Fibroblast of skin of right biceps (primary cell): ENCODE measurements at regions not wholly inside any gene's neighbourhood (a gene's known extent, or its start where the extent isn't known, plus 50 kb on each side); places are given as distances from the start of the nearest gene placed in this dataset.
"Not testable (repeated sequence)": the region's sequence is repeated elsewhere in the genome, so short reads cannot be mapped to it uniquely, and the experiment has no call there.

Experiments
- DNase-seq: peaks from one replicate; pipeline ENCODE4 v3.0.0-alpha.2; 2013

GRCh38 chr1:83505148-83505547, 493.8 kb downstream of the TTLL7 start:
- no peak for DNase-seq

DNA sequence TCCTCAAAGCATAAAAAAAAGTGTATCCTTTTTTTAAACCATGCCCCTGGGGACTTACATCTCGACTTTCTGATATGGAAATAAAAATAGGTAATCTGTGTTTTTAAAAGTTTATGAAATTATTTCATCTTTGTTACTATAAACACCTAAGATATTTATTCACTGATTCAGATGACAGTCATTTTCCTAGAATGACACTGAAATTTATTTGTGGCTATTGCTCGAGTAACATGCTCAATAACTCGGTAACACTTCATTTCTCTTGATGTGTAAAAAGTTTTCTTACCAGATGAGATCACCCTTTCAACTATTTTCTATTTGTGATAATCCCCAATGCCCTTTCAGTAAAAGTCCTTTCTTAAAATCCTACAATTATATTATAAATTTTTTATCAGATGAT, 495.8 kb downstream of the TTLL7 start:
- DNase-seq, result no peak

- DNase-seq, result no peak
Measured at GRCh38 chr1:83500987-83501591, 497.8 kb downstream of the TTLL7 start.

DNA sequence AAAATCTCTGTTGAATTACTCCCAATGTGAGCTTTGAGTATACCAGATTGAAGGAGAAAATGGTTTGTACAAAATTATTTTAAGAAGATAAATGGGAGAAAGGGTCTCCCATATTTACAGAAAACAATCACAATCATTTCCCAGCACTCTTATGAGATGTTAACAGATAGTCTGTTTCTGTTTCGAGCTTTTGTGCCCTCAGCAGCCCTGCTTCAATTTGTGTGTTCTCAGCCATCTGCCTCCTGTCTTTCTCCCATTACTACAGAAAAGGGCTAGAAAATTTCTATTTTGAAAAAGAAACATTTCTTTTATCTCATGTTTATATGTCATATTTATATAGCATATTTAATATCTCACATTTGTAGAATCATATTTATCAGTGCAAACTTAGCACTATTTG, 498.4 kb downstream of the TTLL7 start:
- DNase-seq, result no peak

DNA sequence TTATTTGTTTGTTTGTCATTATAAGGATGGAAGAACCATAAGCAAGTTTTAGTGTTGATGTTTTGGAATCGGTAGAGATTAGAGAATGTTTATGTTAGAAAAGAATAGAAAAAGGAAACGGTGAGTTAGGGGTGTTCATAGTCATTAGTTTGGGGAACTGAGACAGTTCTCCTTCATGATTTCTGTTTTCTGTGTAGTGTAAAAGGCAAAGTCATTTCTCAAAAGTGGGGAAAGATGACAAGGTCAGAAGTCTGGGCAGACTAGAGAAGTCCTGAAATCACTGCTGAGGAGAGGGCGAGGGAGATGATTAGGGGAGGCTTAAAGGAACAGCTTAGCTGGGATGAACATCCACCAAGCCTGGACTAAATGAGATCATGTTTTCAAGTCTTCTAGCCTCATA, 498.9 kb downstream of the TTLL7 start:
- DNase-seq, result no peak

DNA sequence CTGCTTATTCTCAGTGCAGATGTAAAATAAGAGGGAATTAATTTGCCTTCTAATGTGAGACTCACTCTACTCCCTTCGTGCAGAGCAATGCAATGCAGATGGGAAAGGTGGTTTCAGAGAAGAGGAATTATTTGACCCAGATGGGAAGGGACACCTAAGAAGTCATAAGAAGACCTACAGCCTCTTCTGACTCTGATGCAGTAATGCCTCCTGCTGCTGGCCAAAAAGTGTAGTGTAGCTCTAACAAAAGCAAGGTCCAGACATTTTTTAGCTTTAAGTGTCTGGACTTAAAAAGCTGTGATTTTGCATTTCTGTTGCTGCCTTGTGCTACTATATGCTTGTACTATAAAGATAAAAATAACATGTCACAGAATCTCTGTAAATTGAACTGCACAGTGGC, 501.4 kb downstream of the TTLL7 start:
- peak; percentile 34 for DNase-seq

GRCh38 chr1:83495560-83495959, 503.4 kb downstream of the TTLL7 start:
- no peak for DNase-seq

DNA sequence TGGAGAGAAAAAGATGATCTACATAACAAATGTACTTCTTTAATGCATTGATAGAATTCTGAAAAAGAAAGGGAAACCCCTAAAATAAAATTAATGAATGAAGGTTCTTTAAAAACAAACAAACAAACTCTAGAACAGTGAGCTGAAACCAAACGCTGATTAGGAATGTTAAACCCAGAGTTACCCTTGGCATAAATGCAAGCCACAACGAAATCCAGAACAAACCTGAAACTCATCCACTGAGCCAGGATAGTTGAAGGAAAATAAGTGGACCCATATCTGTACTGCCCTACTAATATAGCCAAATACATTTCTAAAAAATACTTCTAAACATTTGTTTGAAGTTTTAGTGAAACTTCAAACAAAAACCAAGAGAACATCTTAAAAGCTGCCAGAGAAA, 505.3 kb downstream of the TTLL7 start:
- DNase-seq, result no peak

- DNase-seq, result no peak
Measured at GRCh38 chr1:83491930-83492329, 507.0 kb downstream of the TTLL7 start.

DNA sequence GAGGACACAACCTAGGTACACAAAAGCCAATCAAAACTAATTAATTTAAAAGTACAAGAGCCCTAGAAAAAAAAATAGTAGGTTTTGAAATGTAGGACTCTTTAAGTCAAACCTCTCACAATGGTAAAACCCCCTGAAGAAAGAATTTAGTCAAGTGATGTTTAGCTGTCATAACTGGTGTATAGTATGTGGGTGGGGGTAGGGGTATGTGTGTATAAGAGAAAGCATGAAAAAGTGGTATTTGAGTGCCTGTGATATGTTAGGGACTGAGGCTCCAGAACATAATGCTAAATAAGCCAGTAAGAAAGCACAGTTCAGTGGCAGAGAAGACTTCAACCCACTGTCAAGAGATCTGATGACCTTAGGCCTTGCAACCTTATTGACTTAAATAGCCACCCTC, 507.9 kb downstream of the TTLL7 start:
- no peak for DNase-seq

- DNase-seq, result not testable (repeated sequence)
Measured at GRCh38 chr1:83488105-83488504, 510.8 kb downstream of the TTLL7 start.

DNA sequence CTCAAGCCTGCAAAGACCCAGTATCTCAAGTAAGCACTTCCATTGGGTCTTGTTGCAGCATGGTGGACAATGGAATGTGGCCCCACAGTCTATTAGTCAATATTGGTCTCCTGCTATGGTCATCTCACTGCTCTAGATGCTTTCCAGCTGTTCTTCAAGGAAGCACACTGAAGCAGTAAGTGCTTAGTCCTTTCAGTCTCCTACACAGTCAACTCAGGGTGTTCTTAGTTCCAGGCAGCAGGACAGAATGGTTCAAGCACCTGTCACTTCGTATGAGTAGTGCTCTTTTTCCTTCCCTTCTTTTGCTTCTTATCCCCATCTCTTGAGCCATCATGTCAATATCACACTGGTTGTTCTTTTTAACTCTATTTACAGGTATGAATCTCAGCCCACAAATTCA, 511.5 kb downstream of the TTLL7 start:
- not testable (repeated sequence) for DNase-seq

- DNase-seq, result not testable (repeated sequence)
Measured at GRCh38 chr1:83485314-83486019, 513.5 kb downstream of the TTLL7 start.

- not testable (repeated sequence) for DNase-seq
Measured at GRCh38 chr1:83481284-83481683, 517.6 kb downstream of the TTLL7 start.

GRCh38 chr1:83479591-83480239, 519.2 kb downstream of the TTLL7 start:
- not testable (repeated sequence) for DNase-seq

GRCh38 chr1:83478127-83478526, 520.8 kb downstream of the TTLL7 start:
- DNase-seq, result not testable (repeated sequence)

GRCh38 chr1:83476518-83476917, 522.4 kb downstream of the TTLL7 start:
- not testable (repeated sequence) for DNase-seq

DNA sequence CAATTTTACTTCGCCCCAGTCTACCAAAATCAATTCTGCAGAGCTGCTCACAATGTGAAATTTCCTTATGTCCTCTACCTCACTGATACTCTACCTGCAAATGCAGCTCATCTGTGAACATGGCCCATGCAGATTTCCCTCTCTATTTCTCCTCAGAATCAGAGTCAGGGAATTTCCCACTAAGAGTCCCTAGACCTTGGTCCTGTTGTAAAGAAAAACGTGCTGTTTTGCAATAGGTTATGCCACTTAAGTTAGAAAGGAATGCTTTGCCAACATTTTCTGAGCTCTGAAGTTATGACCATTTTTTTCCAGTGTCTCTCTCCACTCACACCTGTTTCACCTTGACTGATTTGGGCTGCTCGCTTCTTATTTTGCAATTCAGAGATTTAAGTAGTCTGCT, 524.0 kb downstream of the TTLL7 start:
- DNase-seq, result not testable (repeated sequence)

DNA sequence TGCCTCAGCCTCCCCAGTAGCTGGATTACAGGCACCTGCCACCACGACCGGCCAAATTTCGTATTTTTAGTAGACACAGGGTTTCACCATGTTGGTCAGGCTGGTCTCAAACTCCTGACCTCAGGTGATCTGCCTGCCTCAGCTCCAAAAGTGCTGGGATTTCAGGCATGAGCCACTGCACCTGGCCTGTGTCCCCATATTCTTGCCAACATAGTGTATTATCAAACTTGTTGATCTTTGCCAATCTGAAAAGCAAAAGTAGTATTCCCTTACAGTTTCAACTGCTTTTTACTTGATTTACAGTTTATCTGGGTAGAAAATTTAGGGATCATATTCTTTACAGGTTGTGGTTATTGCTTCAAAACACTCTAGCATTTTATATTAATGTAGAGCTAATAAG, 524.9 kb downstream of the TTLL7 start:
- DNase-seq, result not testable (repeated sequence)

DNA sequence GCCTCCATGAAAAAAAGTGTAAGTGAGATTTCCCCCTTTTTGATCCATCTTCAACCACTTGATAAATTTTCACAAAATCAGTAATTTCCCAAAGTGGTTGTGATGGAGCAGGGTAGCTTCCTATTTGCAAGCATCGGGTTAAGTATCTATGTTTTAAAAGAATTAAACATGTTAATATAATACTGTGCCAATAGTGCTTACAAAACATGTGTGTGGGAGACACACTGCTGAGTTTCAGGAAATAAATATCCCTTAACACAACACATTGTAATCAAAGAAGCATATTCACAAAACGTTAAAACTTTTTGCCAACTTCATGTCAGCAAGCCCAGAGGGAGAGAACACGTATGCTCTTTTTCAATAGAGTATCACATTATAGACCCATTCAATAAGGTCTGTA, 526.9 kb downstream of the TTLL7 start:
- DNase-seq, result not testable (repeated sequence)

DNA sequence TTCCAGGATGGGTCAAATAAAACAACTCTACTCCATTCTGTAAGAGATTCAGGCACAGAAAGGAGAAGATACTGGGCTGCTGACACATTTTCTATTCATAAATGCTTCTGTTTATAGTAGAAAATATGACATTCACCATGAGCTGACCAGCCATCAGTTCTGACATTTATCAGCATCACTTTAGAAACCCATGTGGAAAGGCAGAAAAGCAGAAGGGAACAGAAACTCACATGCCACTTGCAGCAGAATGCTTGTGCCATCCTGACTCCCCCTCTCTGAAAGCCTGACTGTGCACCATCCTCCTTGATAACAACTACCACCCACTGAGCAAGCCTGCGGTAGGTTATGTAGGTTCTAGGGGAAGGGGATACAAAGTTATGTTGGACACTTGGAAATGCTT, 527.7 kb downstream of the TTLL7 start:
- DNase-seq, result not testable (repeated sequence)

- DNase-seq, result peak; percentile 10
Measured at GRCh38 chr1:83468336-83468735, 530.6 kb downstream of the TTLL7 start.

DNA sequence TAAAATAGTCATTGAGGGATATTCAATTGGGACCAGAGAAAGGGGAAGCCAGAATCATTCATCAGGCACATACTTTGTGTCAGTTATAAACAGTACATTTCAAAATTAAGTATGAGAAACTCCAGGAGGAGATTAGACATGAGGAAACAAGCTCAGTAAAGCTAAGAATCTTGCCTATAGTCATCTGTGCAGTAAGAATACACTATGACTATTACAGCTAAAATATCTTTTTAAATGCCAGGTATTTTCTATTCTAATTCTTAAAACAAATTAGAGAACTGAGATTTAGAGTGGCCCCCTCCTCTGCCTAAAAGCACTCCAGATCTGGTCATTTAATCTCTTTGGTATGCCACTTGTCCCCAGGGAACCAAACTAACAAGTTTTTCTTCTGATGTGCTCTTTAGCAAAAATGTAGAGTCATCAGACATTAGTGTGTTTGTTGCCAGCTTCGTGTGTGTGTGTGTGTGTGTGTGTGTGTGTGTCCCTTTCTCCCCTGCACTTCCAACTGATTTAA, 541.1 kb downstream of the TTLL7 start:
- DNase-seq, result peak; percentile 50

DNA sequence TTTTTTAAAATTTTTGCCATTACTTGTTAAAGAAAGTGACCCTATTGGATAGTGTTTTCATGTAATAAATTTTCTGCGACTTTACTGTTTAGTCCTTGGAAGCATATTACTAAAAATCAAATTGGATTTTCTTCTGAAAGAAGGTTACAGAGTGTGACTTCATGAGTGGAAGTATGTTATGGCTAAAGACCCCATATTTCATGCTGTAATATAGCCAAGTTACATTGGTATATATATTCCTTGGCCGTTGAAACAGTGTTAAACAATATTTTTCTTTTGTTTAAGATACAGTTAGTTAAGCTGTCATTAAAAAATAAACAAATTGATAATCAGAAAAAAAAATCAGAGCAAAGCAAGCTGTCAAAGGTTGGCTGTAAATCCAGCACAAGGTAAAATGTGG, 541.7 kb downstream of the TTLL7 start:
- DNase-seq, result not testable (repeated sequence)
